Activated CD4-positive, alpha-beta T cell treated with anti-CD3 and anti-CD28 coated beads, Interleukin-2, Interleukin-4, amounts not matched to agents 100 ng/mL and 50 ng/mL, durations not matched to agents 16 hours and 8 hours (primary cell): ENCODE measurements at regions not wholly inside any gene's neighbourhood (a gene's known extent, or its start where the extent isn't known, plus 50 kb on each side); places are given as distances from the start of the nearest gene placed in this dataset.
"Not testable (repeated sequence)": the region's sequence is repeated elsewhere in the genome, so short reads cannot be mapped to it uniquely, and the experiment has no call there.

Source experiments
- DNase-seq: peaks from one replicate; pipeline ENCODE4 v3.0.0-alpha.2; 2020; ENCODE audit warnings: low spot score

DNA sequence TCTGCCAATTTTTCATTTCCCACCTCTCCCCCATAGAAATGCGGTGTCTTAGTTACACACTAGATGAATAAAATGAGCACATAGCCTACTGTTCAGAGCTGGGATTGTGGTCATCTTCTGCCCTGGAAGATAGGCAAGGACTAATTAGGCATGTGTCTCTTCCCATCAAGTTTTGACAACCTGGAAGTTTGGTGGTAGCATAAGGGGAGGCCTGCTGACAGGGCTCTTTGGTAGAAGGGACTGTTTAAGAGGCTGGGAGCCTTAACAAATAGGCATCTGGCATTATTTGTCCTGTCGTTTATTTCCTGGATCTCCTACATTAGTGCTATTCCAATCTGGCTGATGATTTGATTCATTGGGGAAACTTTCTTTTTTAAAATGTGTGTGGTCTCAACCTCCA is 512.3 kb downstream of the ZNF385D start:
- no peak for DNase-seq

GRCh38 chr3:21237638-21238037 is 513.4 kb downstream of the ZNF385D start:
- DNase-seq = no peak

DNA sequence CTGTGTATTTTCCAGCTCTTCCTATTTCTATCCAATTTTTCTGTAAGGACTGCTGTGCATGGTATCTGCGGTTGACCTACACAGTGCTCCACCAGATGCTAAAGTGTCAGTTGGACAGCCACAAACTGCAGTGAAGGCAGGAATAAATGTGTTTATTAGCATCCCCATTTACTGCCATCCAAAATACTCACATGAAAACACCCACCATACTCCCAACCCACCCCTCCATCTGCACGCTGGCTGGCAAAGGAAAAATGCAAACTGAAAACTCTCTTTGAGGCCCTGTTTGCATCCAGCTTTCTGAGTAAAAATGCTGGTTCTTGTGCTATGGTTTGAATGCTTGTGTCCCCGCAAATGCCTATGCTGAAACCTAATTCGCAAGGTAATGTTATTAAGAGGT is 515.5 kb downstream of the ZNF385D start:
- DNase-seq = no peak

DNA sequence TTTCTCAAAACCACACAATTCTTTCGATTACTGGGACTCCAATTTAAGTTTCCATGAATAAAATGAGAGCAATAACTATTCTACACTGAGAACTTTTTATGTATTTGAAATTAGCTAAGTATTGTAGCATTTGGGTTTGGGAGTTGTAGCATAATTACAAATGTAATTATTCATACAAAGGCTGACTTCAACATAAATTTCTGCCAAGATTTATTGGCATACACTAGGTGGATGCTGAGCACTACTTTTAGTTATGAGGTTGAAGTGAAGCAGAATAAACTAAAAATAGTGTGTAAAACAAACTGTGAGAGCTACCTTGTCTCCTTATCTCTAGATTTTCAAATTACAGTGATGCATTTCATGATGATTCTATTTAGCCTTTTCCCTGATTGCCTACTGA is 516.1 kb downstream of the ZNF385D start:
- DNase-seq = no peak

- DNase-seq = no peak
Observed at GRCh38 chr3:21229426-21230135, 521.4 kb downstream of the ZNF385D start.

- DNase-seq = no peak
Observed at GRCh38 chr3:21226086-21226485, 524.9 kb downstream of the ZNF385D start.

GRCh38 chr3:21220944-21221343 is 530.1 kb downstream of the ZNF385D start:
- no peak for DNase-seq

GRCh38 chr3:21216598-21216997 is 534.4 kb downstream of the ZNF385D start:
- no peak for DNase-seq

DNA sequence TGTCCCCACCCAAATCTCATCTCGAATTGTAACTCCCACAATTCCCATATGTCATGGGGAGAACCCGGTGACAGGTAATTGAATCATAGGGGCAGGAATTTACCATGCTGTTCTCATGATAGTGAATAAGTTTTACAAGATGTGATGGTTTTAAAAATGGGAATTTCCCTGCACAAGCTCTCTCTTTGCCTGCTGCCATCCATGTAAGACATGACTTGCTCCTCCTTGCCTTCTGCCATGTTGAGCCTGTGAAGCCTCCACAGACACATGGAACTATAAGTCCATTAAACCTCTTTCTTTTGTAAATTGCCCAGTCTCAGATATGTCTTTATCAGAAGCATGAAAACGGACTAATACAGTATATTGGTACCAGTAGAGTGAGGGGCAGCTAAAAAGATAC is 546.9 kb downstream of the ZNF385D start:
- not testable (repeated sequence) for DNase-seq

- no peak for DNase-seq
Observed at GRCh38 chr3:21195203-21195602, 555.8 kb downstream of the ZNF385D start.

DNA sequence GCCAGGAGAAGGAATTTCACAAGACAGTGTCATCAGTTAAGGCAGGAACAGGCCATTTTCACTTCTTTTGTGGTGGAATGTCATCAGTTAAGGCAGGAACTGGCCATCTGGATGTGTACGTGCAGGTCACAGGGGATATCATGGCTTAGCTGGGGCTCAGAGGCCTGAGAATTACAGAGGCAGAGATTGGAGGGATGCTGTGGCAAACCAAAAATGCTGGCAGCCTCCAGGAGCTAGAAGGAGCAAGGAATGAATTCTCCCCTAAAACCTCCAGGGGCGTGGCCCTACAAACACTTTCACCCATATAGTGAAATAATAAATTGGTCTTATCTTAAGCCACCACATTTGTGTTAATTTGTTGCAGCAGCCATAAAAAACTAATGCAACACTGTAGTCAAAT is 557.0 kb downstream of the ZNF385D start:
- not testable (repeated sequence) for DNase-seq

DNA sequence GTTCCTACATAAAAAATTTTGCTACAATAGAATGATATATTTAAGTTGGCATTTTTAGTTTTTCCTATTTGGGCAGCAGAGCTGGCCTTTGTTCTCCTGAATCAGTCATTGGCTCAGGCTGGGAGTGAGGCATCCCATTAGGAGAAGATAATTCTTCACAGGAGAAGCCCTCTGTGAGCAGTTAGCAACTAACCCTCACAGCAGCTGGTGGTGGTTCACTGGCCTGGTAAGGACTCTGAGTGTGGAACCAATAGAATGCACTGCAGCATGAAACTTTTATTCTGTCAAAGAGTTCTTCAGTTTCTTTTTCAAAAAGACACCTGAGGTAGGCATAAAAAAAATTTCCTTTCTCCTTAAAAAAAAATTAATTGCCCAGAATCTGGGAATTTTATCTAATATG is 562.6 kb downstream of the ZNF385D start:
- no peak for DNase-seq

DNA sequence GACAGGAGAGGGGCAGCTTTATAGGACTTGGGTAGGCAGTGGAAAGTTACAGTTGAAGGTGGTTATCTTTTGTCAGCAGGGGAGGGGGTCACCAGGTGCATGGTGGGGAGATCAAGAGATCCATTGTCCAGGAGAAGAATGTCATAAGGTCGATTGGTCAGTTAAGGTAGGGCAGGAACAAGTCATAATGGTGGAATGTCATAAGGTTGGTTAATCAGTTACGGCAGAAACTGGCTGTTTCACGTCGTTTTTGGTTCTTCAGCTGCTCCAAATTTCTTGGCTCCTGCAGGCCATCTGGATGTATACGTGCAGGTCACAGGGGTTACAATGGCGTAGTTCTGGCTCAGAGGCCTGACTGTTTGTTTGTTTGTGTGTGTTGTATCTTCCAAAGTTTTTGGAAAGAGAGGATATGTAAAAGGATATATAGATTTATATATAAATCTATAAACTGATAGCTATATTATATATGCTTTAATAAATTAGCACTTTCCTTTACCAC is 565.1 kb downstream of the ZNF385D start:
- DNase-seq = no peak

- no peak for DNase-seq
Observed at GRCh38 chr3:21174461-21174860, 576.5 kb downstream of the ZNF385D start.

DNA sequence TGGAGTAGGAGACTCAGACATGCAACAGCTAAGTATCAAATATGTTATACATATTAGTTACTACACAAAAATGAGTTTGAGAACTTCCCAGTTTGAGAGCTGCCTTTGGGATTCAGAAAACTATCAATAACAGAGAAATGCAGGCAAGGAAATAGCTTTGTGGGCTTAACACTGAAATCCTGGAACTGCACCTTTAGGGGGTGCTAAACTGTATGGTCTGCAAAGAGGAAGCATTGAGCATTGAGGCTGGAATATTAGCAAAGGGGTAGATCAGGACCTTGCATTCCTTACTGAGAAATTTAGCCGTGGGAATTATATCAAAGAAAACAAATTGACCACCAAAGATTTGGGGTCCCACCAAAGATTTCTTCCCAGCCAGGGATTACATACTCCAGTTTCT is 580.0 kb downstream of the ZNF385D start:
- no peak for DNase-seq

DNA sequence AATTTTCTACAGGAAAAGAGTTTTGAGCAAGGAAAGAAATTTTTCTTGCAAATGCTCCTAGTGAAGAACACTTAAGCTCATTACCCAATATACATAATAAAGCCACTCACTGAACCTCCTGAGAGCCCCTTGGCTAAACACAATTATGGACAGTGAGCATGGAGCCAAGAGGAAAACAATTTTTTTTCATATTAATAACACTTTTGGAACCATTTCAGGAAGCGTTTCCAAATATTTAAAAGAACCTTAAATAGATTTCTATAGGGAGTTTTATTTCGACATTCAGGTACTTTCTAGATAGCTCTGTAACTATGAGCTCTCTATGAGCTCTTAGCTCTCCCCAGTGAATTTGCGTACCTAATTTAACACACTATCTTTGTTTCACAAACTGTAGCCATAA is 581.1 kb downstream of the ZNF385D start:
- no peak for DNase-seq

- DNase-seq = no peak
Observed at GRCh38 chr3:21168471-21168870, 582.5 kb downstream of the ZNF385D start.

- no peak for DNase-seq
Observed at GRCh38 chr3:21163956-21164355, 587.1 kb downstream of the ZNF385D start.

- no peak for DNase-seq
Observed at GRCh38 chr3:21159543-21159906, 591.5 kb downstream of the ZNF385D start.

- no peak for DNase-seq
Observed at GRCh38 chr3:21158861-21159542, 592.0 kb downstream of the ZNF385D start.

DNA sequence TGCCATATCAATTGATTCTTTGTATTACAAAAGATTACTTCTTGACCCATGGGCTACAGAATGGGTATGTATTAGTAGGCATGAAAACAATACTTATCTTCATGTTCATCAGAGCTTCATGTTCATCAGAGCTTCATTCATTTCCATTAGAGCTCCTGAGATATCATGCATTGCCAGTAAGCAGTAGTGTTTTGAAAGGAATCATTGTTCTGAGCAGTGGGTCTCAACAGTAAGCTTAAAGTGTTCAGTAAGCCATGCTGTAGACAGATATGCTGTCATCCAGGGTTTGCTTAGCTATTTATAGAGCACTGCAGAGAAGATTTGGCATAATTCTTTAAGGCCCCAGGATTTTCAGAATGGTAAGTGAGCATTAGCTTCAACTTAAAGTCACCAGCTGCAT is 596.1 kb downstream of the ZNF385D start:
- DNase-seq = no peak

- DNase-seq = no peak
Observed at GRCh38 chr3:21152555-21152954, 598.5 kb downstream of the ZNF385D start.

DNA sequence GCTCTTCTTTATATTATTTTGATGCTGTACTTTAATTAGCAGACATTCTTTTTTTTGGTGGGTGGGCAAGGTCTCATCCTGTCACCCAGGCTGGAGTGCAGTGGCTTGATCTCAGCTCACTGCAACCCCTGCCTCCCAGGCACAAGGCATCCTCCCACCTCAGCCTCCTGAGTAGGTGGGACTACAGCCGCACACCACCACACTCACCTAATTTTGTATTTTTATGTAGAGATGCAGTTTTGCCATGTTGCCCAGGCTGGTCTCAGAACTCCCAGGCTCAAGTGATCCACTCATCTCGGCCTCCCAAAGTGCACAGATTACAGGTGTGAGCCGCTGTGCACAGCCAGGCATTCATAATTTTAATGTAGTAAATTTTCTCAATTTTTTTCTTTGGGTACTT is 608.1 kb downstream of the ZNF385D start:
- no peak for DNase-seq

- DNase-seq = no peak
Observed at GRCh38 chr3:21142031-21142430, 609.0 kb downstream of the ZNF385D start.
